Adrenal gland (tissue), 5 donors: ENCODE measurements at regions not wholly inside any gene's neighbourhood (a gene's known extent, or its start where the extent isn't known, plus 50 kb on each side); places are given as distances from the start of the nearest gene placed in this dataset.

Experiments used
- POLR2A ChIP-seq, 2 donors: fragments of 450-650 bp; IDR thresholded peaks; one replicate each; pipeline ENCODE4 v1.6.1; 2017; ENCODE audit warnings: antibody characterized with exemption in 2 of 2, mild to moderate bottlenecking in 2 of 2, moderate library complexity in 1 of 2
- TF ChIP-seq, protein P1 (sequence below), 6 experiments: fragments of 450-650 bp in 4 of 6; fragments of 200-600 bp in 2 of 6; sonication (generic) in 1 of 6; IDR thresholded peaks; 1 replicate in 5 of 6; 2 replicates in 1 of 6; pipeline versions ENCODE4 v1.5.1 to v1.8.0; 2016 to 2021; ENCODE audit warnings: antibody characterized with exemption in 6 of 6, mild to moderate bottlenecking in 2 of 6, moderate library complexity in 1 of 6
- donor health status: DM: no; HTN: no; CAD: no.

DNA sequence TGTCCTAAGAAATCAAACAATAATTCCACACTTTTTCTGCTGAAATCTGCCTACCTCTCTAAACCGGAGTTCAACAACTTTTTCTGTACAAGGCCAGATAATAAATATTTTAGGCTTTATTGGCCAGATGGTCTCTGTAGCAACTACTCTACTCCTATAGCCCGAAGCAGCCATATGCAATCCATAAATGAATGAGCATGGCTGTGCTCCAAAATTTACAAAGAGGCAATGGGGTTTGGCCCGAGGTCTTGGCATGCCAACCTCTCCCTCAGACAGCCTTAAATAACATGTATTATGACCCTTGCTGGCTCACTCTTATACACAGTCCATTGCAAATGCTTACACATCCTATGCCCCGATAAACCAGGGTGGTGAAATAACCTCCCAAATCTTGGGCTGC, 98.6 kb upstream of the GPM6A start:
- TF ChIP-seq, protein P1, sequence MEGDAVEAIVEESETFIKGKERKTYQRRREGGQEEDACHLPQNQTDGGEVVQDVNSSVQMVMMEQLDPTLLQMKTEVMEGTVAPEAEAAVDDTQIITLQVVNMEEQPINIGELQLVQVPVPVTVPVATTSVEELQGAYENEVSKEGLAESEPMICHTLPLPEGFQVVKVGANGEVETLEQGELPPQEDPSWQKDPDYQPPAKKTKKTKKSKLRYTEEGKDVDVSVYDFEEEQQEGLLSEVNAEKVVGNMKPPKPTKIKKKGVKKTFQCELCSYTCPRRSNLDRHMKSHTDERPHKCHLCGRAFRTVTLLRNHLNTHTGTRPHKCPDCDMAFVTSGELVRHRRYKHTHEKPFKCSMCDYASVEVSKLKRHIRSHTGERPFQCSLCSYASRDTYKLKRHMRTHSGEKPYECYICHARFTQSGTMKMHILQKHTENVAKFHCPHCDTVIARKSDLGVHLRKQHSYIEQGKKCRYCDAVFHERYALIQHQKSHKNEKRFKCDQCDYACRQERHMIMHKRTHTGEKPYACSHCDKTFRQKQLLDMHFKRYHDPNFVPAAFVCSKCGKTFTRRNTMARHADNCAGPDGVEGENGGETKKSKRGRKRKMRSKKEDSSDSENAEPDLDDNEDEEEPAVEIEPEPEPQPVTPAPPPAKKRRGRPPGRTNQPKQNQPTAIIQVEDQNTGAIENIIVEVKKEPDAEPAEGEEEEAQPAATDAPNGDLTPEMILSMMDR (IDR thresholded peaks at IDR 0.05) = no peak
- no peak for TF ChIP-seq POLR2A (IDR thresholded peaks at IDR 0.05)
